HEK293T (cell line): ENCODE measurements at regions not wholly inside any gene's neighbourhood (a gene's known extent, or its start where the extent isn't known, plus 50 kb on each side); places are given as distances from the start of the nearest gene placed in this dataset.

ENCODE experiments used
- CTCF ChIA-PET: fragments of 350-600 bp; formaldehyde crosslinking; extraction: SDS; loops from one replicate; lab custom pipeline; 2021; ENCODE audit warnings: antibody characterized with exemption, inconsistent platforms; lab: Yijun Ruan, JAX
- POLR2A ChIA-PET: fragments of 350-600 bp; formaldehyde crosslinking; extraction: SDS; loops from one replicate; lab custom pipeline; 2020; ENCODE audit warnings: antibody characterized with exemption, inconsistent platforms; lab: Yijun Ruan, JAX
- DNase-seq: peaks from one replicate; pipeline ENCODE4 v3.0.0; 2012; ENCODE audit warnings: mixed read lengths; ENCODE audit errors: extremely low spot score
- ARNT ChIP-seq: fragments of 450-650 bp; IDR thresholded peaks from 2 replicates; pipeline ENCODE4 v1.6.1; 2017; ENCODE audit warnings: mild to moderate bottlenecking
- BHLHE40 ChIP-seq: fragments of 450-650 bp; IDR thresholded peaks from 2 replicates; pipeline ENCODE4 v1.6.1; 2016; ENCODE audit warnings: mild to moderate bottlenecking, moderate library complexity, borderline replicate concordance
- CTBP1 ChIP-seq: fragments of 450-650 bp; IDR thresholded peaks from 2 replicates; pipeline ENCODE4 v1.6.1; 2016; ENCODE audit warnings: borderline replicate concordance
- ELF4 ChIP-seq: fragments of 450-650 bp; IDR thresholded peaks from 2 replicates; pipeline ENCODE4 v1.6.1; 2017; ENCODE audit warnings: antibody characterized with exemption
- FOXA1 ChIP-seq: fragments of 450-650 bp; IDR thresholded peaks from 2 replicates; pipeline ENCODE4 v1.6.1; 2016; ENCODE audit warnings: mild to moderate bottlenecking
- FOXK2 ChIP-seq: fragments of 450-650 bp; IDR thresholded peaks from 2 replicates; pipeline ENCODE4 v1.6.1; 2016; ENCODE audit warnings: mild to moderate bottlenecking
- FOXM1 ChIP-seq: fragments of 450-650 bp; IDR thresholded peaks from 2 replicates; pipeline ENCODE4 v1.6.1; 2017; ENCODE audit warnings: mild to moderate bottlenecking, borderline replicate concordance
- HDGF ChIP-seq: fragments of 450-650 bp; IDR thresholded peaks from 2 replicates; pipeline ENCODE4 v1.6.1; 2017; ENCODE audit warnings: antibody characterized with exemption, borderline replicate concordance
- L3MBTL2 ChIP-seq: fragments of 450-650 bp; conservative IDR thresholded peaks from 2 replicates; pipeline ENCODE4 v1.6.1; 2016; ENCODE audit warnings: mild to moderate bottlenecking
- LEF1 ChIP-seq: fragments of 450-650 bp; IDR thresholded peaks from 2 replicates; pipeline ENCODE4 v1.6.1; 2017; ENCODE audit warnings: mild to moderate bottlenecking, borderline replicate concordance
- NFRKB ChIP-seq: fragments of 450-650 bp; IDR thresholded peaks from 2 replicates; pipeline ENCODE4 v1.6.1; 2016; ENCODE audit warnings: mild to moderate bottlenecking, moderate library complexity
- SP1 ChIP-seq: fragments of 450-650 bp; IDR thresholded peaks from 2 replicates; pipeline ENCODE4 v1.6.1; 2017
- SUZ12 ChIP-seq: fragments of 450-650 bp; IDR thresholded peaks from 2 replicates; pipeline ENCODE4 v1.6.1; 2016; ENCODE audit warnings: mild to moderate bottlenecking
- TARDBP ChIP-seq: fragments of 450-650 bp; IDR thresholded peaks from 2 replicates; pipeline ENCODE4 v1.6.1; 2016
- ZNF384 ChIP-seq: fragments of 450-650 bp; IDR thresholded peaks from 2 replicates; pipeline ENCODE4 v1.6.1; 2016
- TF ChIP-seq, protein P1 (sequence below): fragments of 450-650 bp; IDR thresholded peaks from 2 replicates; pipeline ENCODE4 v1.6.1; 2016

DNA sequence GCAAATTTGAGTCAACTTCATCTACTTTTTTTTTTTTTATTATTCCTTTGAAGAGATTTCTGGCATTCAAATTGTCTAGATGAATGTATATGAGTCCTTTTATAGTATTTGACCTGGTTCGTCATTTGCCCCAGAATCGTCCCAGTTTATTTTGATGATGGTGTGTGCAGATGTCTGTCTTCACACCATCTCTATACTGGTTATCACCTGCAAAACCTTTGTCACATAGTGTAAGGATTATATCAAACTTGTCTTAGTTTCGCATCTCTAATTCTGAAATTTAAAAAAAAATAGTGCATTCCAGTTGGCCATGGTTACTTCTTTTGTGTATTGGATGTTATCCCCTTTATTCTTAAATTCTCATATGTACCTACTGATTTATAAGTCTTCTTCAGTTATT, 70.5 kb upstream of the CD99 start:
- no peak for DNase-seq
- CTCF ChIA-PET = no interaction called here
- no peak for TF ChIP-seq FOXK2
- no peak for TF ChIP-seq HDGF
- TF ChIP-seq BHLHE40 = no peak
- TF ChIP-seq ELF4 = no peak
- TF ChIP-seq NFRKB = no peak
- no peak for TF ChIP-seq SUZ12
- TF ChIP-seq FOXM1 = no peak
- TF ChIP-seq ZNF384 = no peak
- no peak for TF ChIP-seq FOXA1
- no peak for TF ChIP-seq ARNT
- TF ChIP-seq, protein P1, sequence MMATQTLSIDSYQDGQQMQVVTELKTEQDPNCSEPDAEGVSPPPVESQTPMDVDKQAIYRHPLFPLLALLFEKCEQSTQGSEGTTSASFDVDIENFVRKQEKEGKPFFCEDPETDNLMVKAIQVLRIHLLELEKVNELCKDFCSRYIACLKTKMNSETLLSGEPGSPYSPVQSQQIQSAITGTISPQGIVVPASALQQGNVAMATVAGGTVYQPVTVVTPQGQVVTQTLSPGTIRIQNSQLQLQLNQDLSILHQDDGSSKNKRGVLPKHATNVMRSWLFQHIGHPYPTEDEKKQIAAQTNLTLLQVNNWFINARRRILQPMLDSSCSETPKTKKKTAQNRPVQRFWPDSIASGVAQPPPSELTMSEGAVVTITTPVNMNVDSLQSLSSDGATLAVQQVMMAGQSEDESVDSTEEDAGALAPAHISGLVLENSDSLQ = no peak
- no peak for TF ChIP-seq SP1
- no peak for TF ChIP-seq LEF1
- no peak for TF ChIP-seq L3MBTL2
- no peak for TF ChIP-seq CTBP1
- no peak for TF ChIP-seq TARDBP
- POLR2A ChIA-PET = no interaction called here

DNA sequence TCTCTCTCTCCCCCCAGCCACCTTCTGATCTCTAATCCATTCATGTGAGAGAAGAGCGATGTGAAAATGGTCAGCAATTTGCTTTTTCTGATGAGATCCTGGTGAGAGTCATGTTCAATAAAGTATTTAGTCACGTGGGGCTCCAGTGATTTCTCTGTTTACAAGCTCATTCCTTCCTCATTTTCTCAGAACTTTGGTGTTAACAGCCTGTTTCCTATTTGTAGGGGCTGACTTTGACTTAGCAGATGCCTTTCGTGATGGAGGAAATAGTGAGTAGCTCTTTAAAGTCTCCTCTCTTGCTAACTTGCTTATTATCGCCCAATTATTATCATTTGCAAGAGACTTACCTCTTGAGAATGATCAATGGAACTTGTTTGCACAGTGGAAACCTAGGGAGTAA, 72.6 kb upstream of the CD99 start:
- DNase-seq = no peak

DNA sequence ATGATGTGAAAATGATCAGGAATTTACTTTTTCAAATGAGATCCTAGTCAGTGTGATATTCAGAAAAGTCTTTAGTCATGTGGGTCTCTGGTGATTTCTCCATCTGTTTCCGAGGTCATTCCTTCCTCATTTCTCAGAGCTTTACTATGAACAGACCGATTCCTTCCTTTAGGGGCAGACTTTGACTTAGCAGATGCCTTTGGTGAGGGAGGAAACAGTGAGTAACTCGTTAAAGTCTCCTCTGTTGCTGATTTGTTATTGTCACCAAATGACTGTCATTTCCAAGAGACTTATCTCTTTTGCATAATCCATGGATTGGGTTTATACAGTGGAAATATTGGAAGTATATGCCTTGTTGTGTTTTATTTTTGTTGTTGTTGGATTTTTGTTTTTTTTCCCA, 76.2 kb upstream of the CD99 start:
- TF ChIP-seq LEF1 = no peak
- TF ChIP-seq NFRKB = no peak
- TF ChIP-seq FOXM1 = no peak
- no peak for TF ChIP-seq SP1
- no peak for TF ChIP-seq HDGF
- TF ChIP-seq FOXK2 = no peak
- no peak for TF ChIP-seq ARNT
- TF ChIP-seq FOXA1 = no peak
- TF ChIP-seq, protein P1 = no peak
- TF ChIP-seq CTBP1 = no peak
- TF ChIP-seq TARDBP = no peak
- TF ChIP-seq SUZ12 = no peak
- TF ChIP-seq L3MBTL2 = no peak
- TF ChIP-seq ZNF384 = no peak
- no peak for TF ChIP-seq ELF4
- POLR2A ChIA-PET = no interaction called here
- DNase-seq = no peak
- CTCF ChIA-PET = no interaction called here

More for the DNA sequence above, 72.6 kb upstream of the CD99 start:
- CTCF ChIA-PET = no interaction called here
- TF ChIP-seq FOXK2 (no peak), FOXM1 (no peak), SUZ12 (no peak), NFRKB (no peak)
- TF ChIP-seq, protein P1 = no peak
- POLR2A ChIA-PET = no interaction called here

DNA sequence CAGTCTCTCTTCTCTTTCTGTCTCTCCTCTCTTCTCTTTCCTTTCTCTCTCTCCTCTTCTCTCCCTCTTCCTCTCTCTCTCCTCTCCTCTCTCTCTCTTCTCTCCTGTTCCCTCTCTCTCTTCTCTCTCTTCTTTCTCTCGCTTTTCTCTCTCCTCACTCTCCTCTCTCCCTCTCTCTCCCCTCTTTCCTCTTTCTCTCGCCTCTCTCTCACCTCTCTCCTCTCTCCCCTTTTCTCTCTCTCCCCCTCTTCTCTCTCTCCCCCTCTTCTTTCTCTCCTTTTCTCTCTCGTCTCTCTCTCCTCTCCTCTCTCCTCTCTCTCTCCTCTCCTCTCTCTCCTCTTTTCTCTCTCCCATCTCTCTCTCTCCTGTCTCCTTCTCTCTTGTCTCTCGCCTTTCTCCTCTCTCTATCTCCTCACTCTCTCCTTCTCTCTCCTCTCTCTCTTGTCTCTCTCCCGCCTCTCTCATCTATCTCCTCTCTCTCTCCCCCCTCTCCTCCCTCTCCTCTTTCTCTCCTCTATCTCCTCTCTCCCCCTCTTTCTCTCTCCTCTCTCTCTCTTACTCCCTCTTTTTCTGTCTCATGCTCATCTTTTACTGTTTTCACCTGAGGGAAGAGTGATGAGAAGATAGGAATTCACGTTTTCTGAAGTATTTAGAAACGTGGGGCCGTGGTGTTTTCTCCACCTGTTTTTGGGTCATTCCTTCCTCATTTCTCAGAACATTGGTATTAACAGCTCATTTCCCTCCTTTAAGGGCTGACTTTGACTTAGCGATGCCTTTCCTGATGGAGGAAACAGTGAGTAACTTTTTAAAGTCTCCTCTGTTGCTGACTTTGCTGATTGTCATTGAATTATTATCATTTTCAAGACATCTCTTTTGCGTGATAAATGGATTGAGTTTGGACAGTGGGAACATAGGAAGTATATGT, 80.6 kb upstream of the CD99 start:
- POLR2A ChIA-PET = no interaction called here
- no peak for TF ChIP-seq LEF1
- no peak for TF ChIP-seq FOXK2
- TF ChIP-seq, protein P1 = no peak
- TF ChIP-seq SP1 = no peak
- no peak for DNase-seq
- CTCF ChIA-PET = no interaction called here

DNA sequence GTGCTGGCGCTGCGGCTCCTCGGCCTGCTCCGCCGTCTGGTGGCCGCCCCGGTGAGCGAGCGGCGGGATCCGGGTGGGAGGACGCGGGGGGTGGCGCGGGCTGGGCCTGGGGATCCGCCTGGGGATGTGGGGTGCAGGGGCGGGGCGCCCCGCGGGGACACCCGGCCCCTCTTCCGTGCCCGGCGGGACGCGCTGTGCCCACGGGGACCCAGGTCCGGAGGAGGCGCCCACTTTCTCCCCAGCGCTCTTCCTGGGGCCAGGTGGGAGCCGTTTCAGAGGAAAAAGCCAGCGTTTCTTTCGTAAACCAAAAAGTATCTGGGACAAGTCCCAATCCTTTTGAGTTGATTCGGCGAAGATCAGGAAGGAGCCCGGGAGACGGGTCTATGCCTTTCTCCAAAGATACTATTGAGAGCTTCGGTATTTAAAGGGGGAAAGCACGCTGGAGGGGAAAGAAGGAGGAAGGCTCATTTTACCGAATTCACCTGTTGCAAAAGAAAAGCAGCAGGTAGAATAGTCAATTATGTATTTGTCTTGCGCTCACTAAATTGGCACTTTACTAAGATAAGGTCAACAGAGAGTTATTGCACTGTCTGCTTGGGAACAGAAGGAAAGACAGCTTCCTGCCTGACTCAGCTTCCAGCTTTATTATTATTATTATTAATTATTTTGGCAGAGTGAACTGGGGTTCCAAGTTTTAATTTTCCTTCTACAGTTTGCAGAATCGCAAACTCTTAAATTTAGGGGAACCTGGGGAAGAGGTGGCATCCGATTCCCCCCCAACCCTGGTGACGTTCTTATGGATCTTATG, 81.5 kb upstream of the CD99 start:
- POLR2A ChIA-PET = no interaction called here
- CTCF ChIA-PET = no interaction called here
- TF ChIP-seq BHLHE40 = no peak
- TF ChIP-seq LEF1 = no peak
- no peak for TF ChIP-seq L3MBTL2
- TF ChIP-seq SP1 = no peak
- no peak for TF ChIP-seq TARDBP
- no peak for TF ChIP-seq HDGF
- TF ChIP-seq ARNT = no peak
- TF ChIP-seq FOXK2 = no peak
- TF ChIP-seq FOXM1 = no peak
- no peak for TF ChIP-seq SUZ12
- no peak for TF ChIP-seq ZNF384
- TF ChIP-seq, protein P1 = no peak
- TF ChIP-seq NFRKB = no peak
- DNase-seq = no peak
